ENCODE measurements at regions not wholly inside any gene's neighbourhood (a gene's known extent, or its start where the extent isn't known, plus 50 kb on each side); places are given as distances from the start of the nearest gene placed in this dataset.
A peak's percentile ranks its signal among the peaks of the same experiment; 100 is the strongest.
"Not testable (repeated sequence)": the region's sequence is repeated elsewhere in the genome, so short reads cannot be mapped to it uniquely, and the experiment has no call there.

- no peaks in the 10 kb centered on the region for H3K4me1 ChIP-seq (replicated peaks in 1 of 2)
- 0 to 78% (median 60%) methylated on average over 1 to 4 of the region's 4 CpGs; no CpG with 5 or more reads in 1 of the 10 experiments for WGBS, 10 experiments
- no peak overlapping the region for H3K4me3 ChIP-seq
- ATAC-seq (replicated peaks in 6 of 8): no peak
- in situ Hi-C loops (cut with MboI; ENCODE audit: low pct_unique_long_range_greater_than_20kb in 2 of 9, low sequenced_read_pairs in 9 of 9, unreplicated experiment in 9 of 9): no loop called here
- H3K27ac ChIP-seq: no peak overlapping the region
These were observed 998.4 kb upstream of the CTNND2 start for GRCh38 chr5:12902611-12903010.

GRCh38 chr5:12901696-12902095 lies 997.5 kb upstream of the CTNND2 start:
- no peak overlapping the region for H3K27ac ChIP-seq
- no peak for ATAC-seq (replicated peaks in 6 of 8)
- H3K4me1 ChIP-seq (replicated peaks in 1 of 2): no peaks in the 10 kb centered on the region
- 0 to 100% (median 70%) methylated on average over 1 of the region's 1 CpG; no CpG with 5 or more reads in 4 of the 10 experiments for WGBS, 10 experiments
- no peak overlapping the region for H3K4me3 ChIP-seq
- in situ Hi-C loops (cut with MboI; ENCODE audit: low pct_unique_long_range_greater_than_20kb in 2 of 9, low sequenced_read_pairs in 9 of 9, unreplicated experiment in 9 of 9): no loop called here

GRCh38 chr5:12896086-12896485 lies 991.8 kb upstream of the CTNND2 start:
- in situ Hi-C loops (cut with MboI; ENCODE audit: low pct_unique_long_range_greater_than_20kb in 2 of 9, low sequenced_read_pairs in 9 of 9, unreplicated experiment in 9 of 9): no loop called here
- Histone ChIP-seq H3K27ac (no peak overlapping the region), H3K4me3 (no peak overlapping the region), H3K4me1 (replicated peaks in 1 of 2) (no peaks in the 10 kb centered on the region)
- ATAC-seq (replicated peaks in 6 of 8): no peak
- WGBS, 10 experiments: 0 to 96% (median 75%) methylated on average over 2 to 3 of the region's 3 CpGs; no CpG with 5 or more reads in 1 of the 10 experiments

- H3K4me1 ChIP-seq (replicated peaks in 1 of 2): peaks cover 0 to 12% of the 10 kb centered on the region in 2 donors
- in situ Hi-C loops (cut with MboI; ENCODE audit: low pct_unique_long_range_greater_than_20kb in 2 of 9, low sequenced_read_pairs in 9 of 9, unreplicated experiment in 9 of 9): no loop called here
- peak in 3 of 8 experiments; percentile 49 to 72 (median 68) for ATAC-seq (replicated peaks in 6 of 8)
- no peak overlapping the region for H3K4me3 ChIP-seq
- H3K27ac ChIP-seq: no peak overlapping the region
- 0 to 82% (median 22%) methylated on average over 1 to 2 of the region's 2 CpGs; no CpG with 5 or more reads in 2 of the 10 experiments for WGBS, 10 experiments
These were observed 980.8 kb upstream of the CTNND2 start for GRCh38 chr5:12885018-12885417.

- in situ Hi-C loops (cut with MboI; ENCODE audit: low pct_unique_long_range_greater_than_20kb in 2 of 9, low sequenced_read_pairs in 9 of 9, unreplicated experiment in 9 of 9): no loop called here
- Histone ChIP-seq H3K27ac (no peak overlapping the region), H3K4me1 (replicated peaks in 1 of 2) (peaks cover 0 to 12% of the 10 kb centered on the region in 2 donors), H3K4me3 (no peak overlapping the region)
- ATAC-seq (replicated peaks in 6 of 8): no peak
- 26 to 100% (median 75%) methylated on average over 1 to 3 of the region's 5 CpGs; no CpG with 5 or more reads in 4 of the 10 experiments for WGBS, 10 experiments
These were observed 979.1 kb upstream of the CTNND2 start for GRCh38 chr5:12883395-12883794.

- H3K4me3 ChIP-seq: no peak overlapping the region
- H3K4me1 ChIP-seq (replicated peaks in 1 of 2): no peaks in the 10 kb centered on the region
- ATAC-seq (replicated peaks in 6 of 8): no peak
- WGBS, 10 experiments: 0 to 100% (median 78%) methylated on average over 1 of the region's 1 CpG; no CpG with 5 or more reads in 7 of the 10 experiments
- in situ Hi-C loops (cut with MboI; ENCODE audit: low pct_unique_long_range_greater_than_20kb in 2 of 9, low sequenced_read_pairs in 9 of 9, unreplicated experiment in 9 of 9): no loop called here
- no peak overlapping the region for H3K27ac ChIP-seq
These were observed 972.5 kb upstream of the CTNND2 start for GRCh38 chr5:12876541-12877298.

GRCh38 chr5:12870872-12871539 lies 966.8 kb upstream of the CTNND2 start:
- WGBS, 10 experiments: 0 to 89% (median 50%) methylated on average over 1 of the region's 1 CpG; no CpG with 5 or more reads in 1 of the 10 experiments
- no peaks in the 10 kb centered on the region for H3K4me1 ChIP-seq (replicated peaks in 1 of 2)
- no peak overlapping the region for H3K4me3 ChIP-seq
- no peak overlapping the region for H3K27ac ChIP-seq
- in situ Hi-C loops (cut with MboI; ENCODE audit: low pct_unique_long_range_greater_than_20kb in 2 of 9, low sequenced_read_pairs in 9 of 9, unreplicated experiment in 9 of 9): no loop called here
- ATAC-seq (replicated peaks in 6 of 8): no peak

GRCh38 chr5:12865529-12865928 lies 961.3 kb upstream of the CTNND2 start:
- Histone ChIP-seq H3K27ac (no peak overlapping the region), H3K4me3 (no peak overlapping the region), H3K4me1 (replicated peaks in 1 of 2) (peaks cover 2 to 13% of the 10 kb centered on the region in 2 donors)
- in situ Hi-C loops (cut with MboI; ENCODE audit: low pct_unique_long_range_greater_than_20kb in 2 of 9, low sequenced_read_pairs in 9 of 9, unreplicated experiment in 9 of 9): no loop called here
- ATAC-seq (replicated peaks in 6 of 8): no peak

GRCh38 chr5:12861886-12862654 lies 957.8 kb upstream of the CTNND2 start:
- no peak overlapping the region for H3K4me3 ChIP-seq
- H3K27ac ChIP-seq: peak overlapping the region in 1 of 2 donors; percentile 17
- 5 to 91% (median 40%) methylated on average over 1 to 6 of the region's 7 CpGs; no CpG with 5 or more reads in 1 of the 10 experiments for WGBS, 10 experiments
- in situ Hi-C loops (cut with MboI; ENCODE audit: low pct_unique_long_range_greater_than_20kb in 2 of 9, low sequenced_read_pairs in 9 of 9, unreplicated experiment in 9 of 9): no loop called here
- H3K4me1 ChIP-seq (replicated peaks in 1 of 2): peaks cover 2 to 13% of the 10 kb centered on the region in 2 donors
- peak in 5 of 8 experiments; percentile 42 to 94 (median 69) for ATAC-seq (replicated peaks in 6 of 8)

GRCh38 chr5:12856105-12856504 lies 951.9 kb upstream of the CTNND2 start:
- H3K4me3 ChIP-seq; H3K27ac ChIP-seq; in situ Hi-C loops (cut with MboI; ENCODE audit: low pct_unique_long_range_greater_than_20kb in 2 of 9, low sequenced_read_pairs in 9 of 9, unreplicated experiment in 9 of 9); H3K4me1 ChIP-seq (replicated peaks in 1 of 2); ATAC-seq (replicated peaks in 6 of 8): not testable (repeated sequence)
- WGBS, 10 experiments: 0 to 71% (median 21%) methylated on average over 1 of the region's 1 CpG; no CpG with 5 or more reads in 2 of the 10 experiments

- no peak for ATAC-seq (replicated peaks in 6 of 8)
- H3K27ac ChIP-seq: no peak overlapping the region
- no peak overlapping the region for H3K4me3 ChIP-seq
- in situ Hi-C loops (cut with MboI; ENCODE audit: low pct_unique_long_range_greater_than_20kb in 2 of 9, low sequenced_read_pairs in 9 of 9, unreplicated experiment in 9 of 9): no loop called here
- 0 to 87% (median 75%) methylated on average over 1 to 5 of the region's 5 CpGs; no CpG with 5 or more reads in 2 of the 10 experiments for WGBS, 10 experiments
- H3K4me1 ChIP-seq (replicated peaks in 1 of 2): no peaks in the 10 kb centered on the region
These were observed 950.1 kb upstream of the CTNND2 start for GRCh38 chr5:12854386-12854785.

GRCh38 chr5:12851761-12852160 lies 947.5 kb upstream of the CTNND2 start:
- Histone ChIP-seq H3K4me1 (replicated peaks in 1 of 2) (no peaks in the 10 kb centered on the region), H3K27ac (no peak overlapping the region), H3K4me3 (no peak overlapping the region)
- 2 to 89% (median 70%) methylated on average over 1 to 5 of the region's 5 CpGs for WGBS, 10 experiments
- in situ Hi-C loops (cut with MboI; ENCODE audit: low pct_unique_long_range_greater_than_20kb in 2 of 9, low sequenced_read_pairs in 9 of 9, unreplicated experiment in 9 of 9): no loop called here
- no peak for ATAC-seq (replicated peaks in 6 of 8)

- Histone ChIP-seq H3K4me1 (replicated peaks in 1 of 2) (no peaks in the 10 kb centered on the region), H3K4me3 (no peak overlapping the region), H3K27ac (no peak overlapping the region)
- WGBS, 10 experiments: 0 to 90% (median 20%) methylated on average over 1 of the region's 1 CpG; no CpG with 5 or more reads in 1 of the 10 experiments
- no peak for ATAC-seq (replicated peaks in 6 of 8)
- in situ Hi-C loops (cut with MboI; ENCODE audit: low pct_unique_long_range_greater_than_20kb in 2 of 9, low sequenced_read_pairs in 9 of 9, unreplicated experiment in 9 of 9): no loop called here
These were observed 944.5 kb upstream of the CTNND2 start for GRCh38 chr5:12848709-12849108.
